H9 (cell line): ENCODE measurements at regions not wholly inside any gene's neighbourhood (a gene's known extent, or its start where the extent isn't known, plus 50 kb on each side); places are given as distances from the start of the nearest gene placed in this dataset.

Source experiments
- DNase-seq: peaks from one replicate; pipeline ENCODE4 v3.0.0-alpha.2; 2017
- H2AFZ ChIP-seq: one replicate; pipeline ENCODE4 v1.6.1; 2013; ENCODE audit warnings: mild to moderate bottlenecking, low read length, control low read depth, moderate library complexity
- H2AK5ac ChIP-seq: 2 replicates; pipeline ENCODE4 v1.6.1; 2013; ENCODE audit warnings: low read length, control low read depth, mixed read lengths; ENCODE audit not compliant: insufficient read length
- H2BK120ac ChIP-seq: one replicate; pipeline ENCODE4 v1.6.1; 2013; ENCODE audit warnings: low read depth, mild to moderate bottlenecking, low read length, control low read depth, inconsistent platforms; ENCODE audit not compliant: poor library complexity, severe bottlenecking
- H2BK12ac ChIP-seq: 2 replicates; pipeline ENCODE4 v1.6.1; 2013; ENCODE audit warnings: low read length, control low read depth, mixed read lengths, low read depth; ENCODE audit not compliant: insufficient read length
- H2BK15ac ChIP-seq: 2 replicates; pipeline ENCODE4 v1.6.1; 2013; ENCODE audit warnings: low read depth, low read length, control low read depth
- H2BK20ac ChIP-seq: one replicate; pipeline ENCODE4 v1.6.1; 2013; ENCODE audit warnings: low read depth, mild to moderate bottlenecking, low read length, control low read depth, inconsistent platforms; ENCODE audit not compliant: poor library complexity, severe bottlenecking
- H2BK5ac ChIP-seq: 2 replicates; pipeline ENCODE4 v1.6.1; 2013; ENCODE audit warnings: low read length, control low read depth, mixed read lengths; ENCODE audit not compliant: insufficient read length
- H3K14ac ChIP-seq: 2 replicates; pipeline ENCODE4 v1.6.1; 2013; ENCODE audit warnings: low read length, control low read depth; ENCODE audit not compliant: insufficient read depth
- H3K18ac ChIP-seq: 2 replicates; pipeline ENCODE4 v1.6.1; 2013; ENCODE audit warnings: low read depth, mild to moderate bottlenecking, mixed read lengths, low read length, control low read depth; ENCODE audit not compliant: insufficient read length
- H3K23ac ChIP-seq: 2 replicates; pipeline ENCODE4 v1.6.1; 2013; ENCODE audit warnings: low read length, control low read depth, mixed read lengths, low read depth; ENCODE audit not compliant: insufficient read length
- H3K23me2 ChIP-seq: 2 replicates; pipeline ENCODE4 v1.6.1; 2013; ENCODE audit warnings: low read depth, mild to moderate bottlenecking, mixed read lengths, low read length, control low read depth; ENCODE audit not compliant: insufficient read length, poor library complexity, severe bottlenecking
- H3K27ac ChIP-seq: 2 replicates; pipeline ENCODE4 v1.5.1; 2013; ENCODE audit warnings: low read length, control low read depth, mixed read lengths, low read depth; ENCODE audit not compliant: insufficient read length
- H3K27me3 ChIP-seq: 2 replicates; pipeline ENCODE4 v1.6.1; 2013; ENCODE audit warnings: low read length, control low read depth, inconsistent platforms; ENCODE audit not compliant: insufficient read depth
- H3K4ac ChIP-seq: 2 replicates; pipeline ENCODE4 v1.6.1; 2013; ENCODE audit warnings: low read depth, mild to moderate bottlenecking, control low read depth, inconsistent platforms, low read length, moderate library complexity
- H3K4me1 ChIP-seq: 2 replicates; pipeline ENCODE4 v1.6.1; 2013; ENCODE audit warnings: low read length, control low read depth, inconsistent platforms; ENCODE audit not compliant: insufficient read depth
- H3K4me2 ChIP-seq: 2 replicates; pipeline ENCODE4 v1.6.1; 2013; ENCODE audit warnings: low read length, control low read depth, mixed read lengths; ENCODE audit not compliant: insufficient read length, insufficient read depth
- H3K56ac ChIP-seq: 2 replicates; pipeline ENCODE4 v1.6.1; 2013; ENCODE audit warnings: low read depth, mild to moderate bottlenecking, mixed read lengths, low read length, control low read depth; ENCODE audit not compliant: insufficient read length
- H3K79me1 ChIP-seq: 2 replicates; pipeline ENCODE4 v1.6.1; 2013; ENCODE audit warnings: low read depth, mild to moderate bottlenecking, moderate library complexity, low read length, control low read depth, inconsistent platforms; ENCODE audit not compliant: insufficient read depth, poor library complexity, severe bottlenecking
- H3K79me2 ChIP-seq: 2 replicates; pipeline ENCODE4 v1.6.1; 2013; ENCODE audit warnings: low read length, control low read depth, inconsistent platforms; ENCODE audit not compliant: insufficient read depth
- H3K9ac ChIP-seq: 2 replicates; pipeline ENCODE4 v1.6.1; 2013; ENCODE audit warnings: low read length, control low read depth, mixed read lengths; ENCODE audit not compliant: insufficient read length; ENCODE audit errors: extremely low read depth
- H3K9me3 ChIP-seq: one replicate; pipeline ENCODE4 v1.6.1; 2013; ENCODE audit warnings: low read depth, low read length, inconsistent platforms; ENCODE audit not compliant: control insufficient read depth
- H3T11ph ChIP-seq: one replicate; pipeline ENCODE4 v1.6.1; 2013; ENCODE audit warnings: mild to moderate bottlenecking, low read length, control low read depth, inconsistent platforms
- H4K20me1 ChIP-seq: one replicate; pipeline ENCODE4 v1.6.1; 2013; ENCODE audit not compliant: control insufficient read depth, insufficient read length, insufficient read depth
- H4K5ac ChIP-seq: 2 replicates; pipeline ENCODE4 v1.6.1; 2013; ENCODE audit warnings: low read depth, mild to moderate bottlenecking, mixed read lengths, low read length, control low read depth; ENCODE audit not compliant: insufficient read length
- H4K8ac ChIP-seq: replicated peaks from 2 replicates; pipeline ENCODE4 v1.6.1; 2013; ENCODE audit warnings: low read length, control low read depth, mixed read lengths, low read depth; ENCODE audit not compliant: insufficient read length
- H4K91ac ChIP-seq: 2 replicates; pipeline ENCODE4 v1.6.1; 2013; ENCODE audit warnings: low read depth, mild to moderate bottlenecking, moderate library complexity, mixed read lengths, low read length, control low read depth; ENCODE audit not compliant: insufficient read length
- H3K27ac Mint-ChIP-seq, 3 experiments: 2 replicates in 2 of 3; 3 replicates in 1 of 3; pipeline ENCODE4 v1.8.0; 2020 to 2021; ENCODE audit warnings: mixed read lengths in 3 of 3, mild to moderate bottlenecking in 1 of 3, moderate library complexity in 1 of 3
- H3K27me3 Mint-ChIP-seq: 2 replicates; pipeline ENCODE4 v1.8.0; 2021; ENCODE audit warnings: low read depth, mild to moderate bottlenecking, moderate library complexity, mixed read lengths
- H3K36me3 Mint-ChIP-seq, 3 experiments: 2 replicates in 2 of 3; 3 replicates in 1 of 3; pipeline ENCODE4 v1.8.0; 2020 to 2021; ENCODE audit warnings: low read depth in 3 of 3, mixed read lengths in 3 of 3; ENCODE audit not compliant: insufficient read depth in 1 of 3
- H3K4me1 Mint-ChIP-seq, 2 experiments: 2 replicates each; pipeline ENCODE4 v1.8.0; 2020; ENCODE audit warnings: mixed read lengths in 2 of 2
- H3K4me3 Mint-ChIP-seq, 2 experiments: 2 replicates in 1 of 2; 3 replicates in 1 of 2; pipeline ENCODE4 v1.8.0; 2020 to 2021; ENCODE audit warnings: mild to moderate bottlenecking in 2 of 2, mixed read lengths in 2 of 2, moderate library complexity in 1 of 2
- H3K9me3 Mint-ChIP-seq, 2 experiments: 2 replicates in 1 of 2; 3 replicates in 1 of 2; pipeline ENCODE4 v1.8.0; 2020; ENCODE audit warnings: mild to moderate bottlenecking in 2 of 2, mixed read lengths in 2 of 2, moderate library complexity in 1 of 2
- CTCF ChIP-seq: fragments of 200-600 bp; sonication (generic); conservative IDR thresholded peaks from 3 replicates; pipeline ENCODE4 v1.8.0; 2021; ENCODE audit warnings: antibody characterized with exemption, mild to moderate bottlenecking

- H3K27ac Mint-ChIP-seq, result no peak overlapping the region
- no peaks in the 10 kb centered on the region for H3K9me3 ChIP-seq
- no peak overlapping the region for H3K56ac ChIP-seq
- H3K4ac ChIP-seq, result no peak overlapping the region
- no peak overlapping the region for H4K91ac ChIP-seq
- no peak overlapping the region for H4K5ac ChIP-seq
- H2BK5ac ChIP-seq, result no peak overlapping the region
- H3K9me3 Mint-ChIP-seq, result no peaks in the 10 kb centered on the region
- peaks cover 3% of the 10 kb centered on the region for H3K27me3 Mint-ChIP-seq
- H2AK5ac ChIP-seq, result no peak overlapping the region
- H3K36me3 Mint-ChIP-seq, result peaks cover 0 to 8% (median 0%) of the 10 kb centered on the region in 3 experiments; a peak in 4 of 7 replicates
- no peak overlapping the region for H2AFZ ChIP-seq
- no peak overlapping the region for H2BK15ac ChIP-seq
- TF ChIP-seq CTCF, result no peak
- H3K4me2 ChIP-seq, result no peak overlapping the region
- H2BK12ac ChIP-seq, result no peak overlapping the region
- no peak overlapping the region for H3K9ac ChIP-seq
- H3T11ph ChIP-seq, result no peak overlapping the region
- DNase-seq, result no peak
- no peak overlapping the region for H3K18ac ChIP-seq
- no peaks in the 10 kb centered on the region for H3K27me3 ChIP-seq
- no peak overlapping the region for H3K27ac ChIP-seq
- no peak overlapping the region for H2BK120ac ChIP-seq
- H3K4me1 ChIP-seq, result peaks cover 4% of the 10 kb centered on the region
- H2BK20ac ChIP-seq, result no peak overlapping the region
- H4K20me1 ChIP-seq, result no peaks in the 10 kb centered on the region
- no peak overlapping the region for H4K8ac ChIP-seq
- H3K23ac ChIP-seq, result no peak overlapping the region
- no peaks in the 10 kb centered on the region for H3K79me2 ChIP-seq
- H3K4me3 Mint-ChIP-seq, result no peak overlapping the region
- H3K79me1 ChIP-seq, result no peaks in the 10 kb centered on the region
- H3K23me2 ChIP-seq, result no peaks in the 10 kb centered on the region
- no peak overlapping the region for H3K14ac ChIP-seq
- peaks cover 15 to 16% of the 10 kb centered on the region in 2 experiments for H3K4me1 Mint-ChIP-seq
Observed at GRCh38 chr9:2496934-2497333, 124.7 kb upstream of the VLDLR start.
